ENCODE measurements at regions not wholly inside any gene's neighbourhood (a gene's known extent, or its start where the extent isn't known, plus 50 kb on each side); places are given as distances from the start of the nearest gene placed in this dataset.

DNA sequence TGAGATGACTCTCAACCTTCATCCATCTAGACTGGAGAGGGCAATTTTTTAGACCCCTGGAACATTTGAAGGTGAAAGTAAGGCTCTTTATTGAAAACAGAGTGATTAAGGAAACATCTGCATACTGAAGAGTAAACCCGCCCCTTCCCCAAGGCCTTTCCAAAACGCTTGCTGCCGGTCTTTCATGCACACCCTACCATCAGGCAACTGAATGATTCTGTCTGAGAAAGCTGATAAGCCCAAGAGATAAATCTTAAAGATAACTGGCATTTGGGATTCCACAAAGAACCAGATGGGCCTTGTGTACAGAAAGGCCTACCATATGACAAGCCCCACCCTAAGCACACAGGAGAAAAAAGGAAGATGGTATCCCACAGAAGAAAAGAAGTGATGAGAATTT, 54.4 kb upstream of the PIK3R1 start:
- DNase-seq: no peak

DNA sequence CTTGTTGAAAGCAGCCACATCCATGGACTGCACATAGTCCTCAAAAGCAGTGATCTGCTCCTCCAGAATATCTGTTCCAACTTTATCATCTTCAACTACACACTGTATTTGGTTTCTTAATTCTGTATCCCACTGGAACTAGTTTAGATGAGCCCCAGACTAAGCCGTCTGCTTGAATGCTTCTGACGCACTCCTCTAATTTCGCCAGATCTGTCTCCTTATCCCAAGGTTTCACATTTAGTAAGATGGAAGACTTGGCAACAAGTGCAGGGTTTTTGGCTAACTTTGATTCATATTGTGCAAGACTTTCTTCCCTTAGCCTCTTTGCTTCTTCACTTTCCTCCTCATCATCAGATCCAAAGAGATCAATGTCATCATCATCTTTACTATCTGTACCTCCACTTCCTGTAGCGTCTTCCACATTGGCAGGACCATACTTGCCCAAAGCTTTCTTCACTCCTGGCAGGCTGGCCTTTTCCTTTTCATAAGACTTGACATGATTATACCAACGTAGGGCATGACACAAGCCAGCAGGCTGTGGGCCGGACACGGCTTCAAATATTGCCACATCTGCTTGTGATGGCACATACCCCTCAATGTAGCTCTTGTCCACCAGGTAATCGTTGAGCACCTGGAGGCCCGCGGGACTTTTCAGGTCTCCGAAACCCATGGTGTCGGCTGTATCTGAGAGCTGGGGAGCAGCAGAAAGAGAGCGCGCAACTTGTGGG, 56.2 kb upstream of the PIK3R1 start:
- no peak for DNase-seq

DNA sequence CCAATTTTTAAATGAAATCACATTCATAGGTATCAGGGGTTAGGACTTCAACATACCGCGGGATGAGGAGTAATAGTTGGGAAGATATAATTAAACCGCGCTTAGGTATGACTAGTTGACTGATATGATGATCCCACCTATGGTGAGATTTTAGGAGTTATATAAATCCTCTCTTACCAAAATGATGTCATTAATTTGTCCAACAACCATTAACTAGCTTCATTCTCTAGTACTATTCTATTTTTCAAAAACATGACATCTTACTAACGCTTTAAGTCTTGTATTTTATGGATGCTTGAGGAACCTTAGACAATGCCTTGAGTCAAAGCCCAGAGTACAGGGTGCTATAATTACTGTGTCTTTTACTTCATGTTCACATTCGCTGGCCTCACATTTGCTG, 59.6 kb upstream of the PIK3R1 start:
- no peak for DNase-seq

DNA sequence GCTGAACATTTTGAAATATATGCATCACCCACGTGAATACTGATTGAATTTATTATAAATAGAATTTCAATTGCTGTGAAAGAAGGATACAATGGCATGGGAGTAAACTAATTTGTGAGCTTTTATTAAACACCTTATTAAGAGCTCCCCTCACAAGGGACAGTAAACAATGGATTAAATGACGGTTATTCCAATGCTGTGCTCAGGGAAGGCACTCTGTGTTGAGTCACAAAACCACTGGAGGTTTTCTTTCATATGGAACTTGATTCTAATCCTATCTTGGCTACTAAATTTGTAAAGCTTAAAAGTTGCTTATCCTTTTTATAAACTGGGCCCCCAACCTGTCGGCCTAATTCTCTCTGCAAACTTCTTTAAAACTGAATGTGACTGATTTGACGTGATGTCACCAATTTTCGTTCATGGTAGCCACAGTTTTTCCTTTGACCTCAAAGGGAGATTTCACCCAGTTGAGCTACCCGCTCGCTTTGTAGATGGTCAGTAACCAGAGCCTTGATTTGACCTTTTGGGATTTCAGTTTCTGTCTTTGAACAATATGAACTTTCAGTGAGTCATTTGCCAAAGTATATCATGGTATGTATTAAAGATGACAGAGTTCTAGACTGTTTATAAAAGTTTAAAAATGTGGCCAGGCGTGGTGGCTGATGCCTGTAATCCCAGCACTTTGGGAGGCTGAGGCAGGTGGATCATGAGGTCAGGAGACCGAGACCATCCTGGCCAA, 61.3 kb upstream of the PIK3R1 start:
- no peak for DNase-seq

DNA sequence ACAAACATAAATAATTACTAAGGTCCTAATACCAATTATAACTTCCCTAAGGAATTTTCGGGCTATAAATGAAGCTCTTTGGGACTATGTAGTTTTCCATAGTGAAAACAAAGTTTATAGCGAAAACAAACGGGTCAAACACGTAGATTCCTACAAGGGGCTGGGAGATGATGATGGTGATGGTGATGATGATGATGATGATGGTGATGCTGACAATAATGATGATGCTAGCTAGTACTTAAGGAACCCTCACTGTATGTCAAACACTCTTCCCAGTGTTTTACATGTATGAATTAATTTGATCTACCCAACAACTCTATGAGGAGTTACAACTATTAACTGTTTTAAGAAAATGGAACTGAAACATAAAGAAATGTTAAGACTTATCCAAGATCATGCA, 63.7 kb upstream of the PIK3R1 start:
- no peak for DNase-seq

DNA sequence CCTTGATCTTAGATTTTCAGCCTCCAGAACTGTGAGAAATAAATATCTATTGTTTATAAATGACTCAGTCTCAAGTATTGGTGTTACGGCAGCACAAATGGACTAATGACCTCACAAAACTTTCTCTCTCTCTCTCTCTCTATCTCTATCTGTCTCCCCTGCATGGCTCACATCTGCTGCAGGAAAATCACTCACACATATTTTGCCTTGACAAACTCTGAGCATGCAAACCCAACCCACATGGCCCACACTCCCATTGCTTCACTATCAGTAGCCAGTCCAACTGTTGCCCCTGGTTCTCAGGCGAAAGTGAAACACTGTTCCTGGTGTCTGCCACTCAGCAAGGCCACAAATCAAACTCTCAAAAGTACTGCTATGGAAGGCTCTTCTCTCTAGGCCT, 66.4 kb upstream of the PIK3R1 start:
- no peak for DNase-seq

DNA sequence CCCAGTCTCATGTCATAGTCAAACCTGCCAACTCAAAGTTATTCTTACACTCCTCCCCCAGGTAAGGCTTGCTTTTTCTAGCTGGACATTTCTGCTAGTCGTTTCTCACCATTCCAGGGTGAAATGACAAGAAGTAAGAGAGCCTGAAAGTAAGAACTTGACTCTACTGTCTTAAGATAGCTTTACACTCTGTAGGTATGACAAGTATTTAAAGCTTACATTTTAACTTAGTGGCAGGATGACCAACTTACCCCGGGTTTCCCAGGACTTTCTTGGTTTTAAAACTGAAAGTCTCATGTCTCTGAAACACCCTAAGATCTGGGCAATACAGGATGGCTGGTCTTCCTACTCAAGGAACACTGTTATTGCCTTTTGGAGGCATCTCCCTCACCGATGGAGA, 67.5 kb upstream of the PIK3R1 start:
- DNase-seq: no peak

DNA sequence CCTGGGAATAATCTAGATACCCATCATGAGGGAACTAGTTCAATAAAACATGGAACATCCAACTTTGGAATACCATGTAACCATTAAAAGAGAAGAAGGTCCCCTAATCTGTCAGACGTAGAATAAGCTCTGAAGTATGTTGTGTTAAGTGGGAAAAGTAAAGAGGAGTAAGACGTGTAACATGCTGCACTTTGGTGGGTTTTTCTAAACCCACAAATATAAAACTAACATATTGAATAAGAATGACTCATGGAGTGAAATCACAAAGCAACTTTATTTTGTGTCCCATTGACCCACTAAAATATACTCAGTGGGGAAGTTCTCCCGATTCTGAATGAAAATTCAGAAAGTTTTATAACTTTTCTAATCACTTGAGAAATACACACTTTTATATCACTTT, 67.9 kb upstream of the PIK3R1 start:
- DNase-seq: no peak

DNA sequence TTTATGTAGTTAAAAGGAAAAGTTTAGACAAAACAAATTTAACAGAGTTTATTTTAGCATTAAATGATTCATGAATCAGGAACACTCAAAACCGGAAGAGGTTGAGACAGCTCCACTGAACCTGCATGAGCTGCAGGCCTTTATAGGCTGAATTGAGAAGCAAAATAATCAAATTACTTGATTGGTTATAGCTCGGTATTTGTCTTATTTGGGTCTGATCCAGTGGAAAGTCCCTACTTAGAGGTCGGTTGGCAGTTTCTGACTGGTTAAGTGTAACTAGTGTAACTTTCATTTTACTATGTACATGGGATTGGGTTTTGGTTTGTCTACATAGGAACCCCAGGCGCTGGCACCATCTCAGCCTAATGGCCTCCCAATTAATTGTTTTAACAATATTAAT, 74.1 kb upstream of the PIK3R1 start:
- no peak for DNase-seq

DNA sequence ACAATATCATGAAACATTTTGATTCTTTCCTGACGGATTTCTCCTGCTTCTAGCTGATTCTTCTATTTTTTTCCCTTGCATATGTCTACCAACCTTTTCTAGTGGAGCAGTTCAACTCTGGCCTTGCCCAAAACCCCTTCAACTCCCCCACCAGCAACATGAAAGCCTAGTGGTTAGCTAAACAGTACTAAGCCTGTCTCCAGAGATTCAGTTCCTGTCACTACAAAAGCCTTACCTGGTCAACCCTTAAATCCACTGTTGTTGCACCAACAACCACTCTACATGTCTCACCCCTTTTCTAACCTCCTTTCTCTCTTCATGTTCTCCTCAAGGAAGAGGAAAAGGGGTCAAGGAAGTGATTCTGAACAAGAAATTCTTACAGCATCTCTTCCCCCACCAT, 74.8 kb upstream of the PIK3R1 start:
- DNase-seq: no peak

DNA sequence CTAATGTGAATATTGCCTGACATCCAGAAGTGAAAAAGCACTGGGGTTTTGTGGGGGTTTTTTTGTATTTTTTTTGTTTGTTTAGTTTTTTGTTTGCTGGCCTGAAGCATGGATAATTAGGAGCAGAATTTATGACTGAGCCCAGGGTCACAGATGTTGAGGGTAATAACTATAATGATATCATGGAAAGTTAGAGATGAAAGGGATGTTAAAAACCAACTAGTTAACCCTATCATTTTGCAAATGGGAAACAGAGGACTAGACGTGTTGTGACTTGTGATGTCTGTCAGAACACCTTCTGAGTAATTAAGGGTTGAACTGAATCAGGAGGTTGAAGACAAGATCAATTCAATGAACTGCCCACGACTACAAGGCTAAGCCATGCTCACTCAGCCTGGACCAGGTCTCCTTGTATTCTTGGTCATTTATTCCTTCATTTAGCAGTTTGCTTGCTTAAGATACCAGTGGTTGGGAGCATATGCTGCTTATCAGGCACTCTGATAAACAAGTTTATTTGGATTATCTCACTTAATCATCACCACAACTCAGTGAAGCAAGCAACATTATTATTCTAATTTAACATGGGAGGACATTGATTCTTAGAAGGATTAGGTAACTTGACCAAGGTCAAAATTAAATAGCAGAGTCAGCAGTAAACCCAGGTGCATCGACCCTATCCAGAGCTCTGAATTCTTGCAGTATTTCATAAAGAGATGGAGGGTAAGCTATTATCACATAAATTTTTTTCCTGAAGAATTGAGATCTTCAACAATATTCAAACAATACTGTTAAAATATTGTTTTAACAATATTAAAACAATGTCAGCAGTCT, 75.7 kb upstream of the PIK3R1 start:
- DNase-seq: no peak

DNA sequence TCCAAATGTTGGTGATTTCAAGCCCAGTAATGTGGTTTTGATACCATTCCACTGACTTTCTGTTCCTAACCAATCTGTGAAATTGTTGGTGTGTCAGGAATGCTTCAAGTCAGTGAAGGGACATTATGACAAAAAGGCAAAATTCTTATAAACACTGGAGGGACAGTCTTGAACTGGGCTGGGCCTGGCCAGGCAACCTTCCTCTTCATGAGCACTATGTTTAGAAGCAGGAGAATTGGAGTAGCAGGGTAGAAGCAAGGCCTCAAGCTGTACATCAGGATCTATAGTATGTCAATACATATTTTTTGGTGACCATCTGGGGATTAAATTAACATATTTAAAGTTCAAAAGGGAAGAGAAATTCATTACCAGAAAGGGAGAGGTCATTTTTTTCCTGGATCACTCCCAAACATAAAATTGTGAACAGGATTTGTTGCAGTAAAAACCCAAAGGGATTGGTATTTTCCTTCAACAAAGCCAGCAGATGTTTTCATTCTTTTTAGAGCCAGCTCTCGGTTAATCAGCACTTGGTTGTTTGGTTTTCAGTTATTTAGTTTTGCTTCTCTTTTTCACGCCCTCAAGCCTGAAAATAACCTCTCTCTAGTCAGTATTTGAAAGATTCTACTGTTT, 77.9 kb upstream of the PIK3R1 start:
- DNase-seq: no peak

DNA sequence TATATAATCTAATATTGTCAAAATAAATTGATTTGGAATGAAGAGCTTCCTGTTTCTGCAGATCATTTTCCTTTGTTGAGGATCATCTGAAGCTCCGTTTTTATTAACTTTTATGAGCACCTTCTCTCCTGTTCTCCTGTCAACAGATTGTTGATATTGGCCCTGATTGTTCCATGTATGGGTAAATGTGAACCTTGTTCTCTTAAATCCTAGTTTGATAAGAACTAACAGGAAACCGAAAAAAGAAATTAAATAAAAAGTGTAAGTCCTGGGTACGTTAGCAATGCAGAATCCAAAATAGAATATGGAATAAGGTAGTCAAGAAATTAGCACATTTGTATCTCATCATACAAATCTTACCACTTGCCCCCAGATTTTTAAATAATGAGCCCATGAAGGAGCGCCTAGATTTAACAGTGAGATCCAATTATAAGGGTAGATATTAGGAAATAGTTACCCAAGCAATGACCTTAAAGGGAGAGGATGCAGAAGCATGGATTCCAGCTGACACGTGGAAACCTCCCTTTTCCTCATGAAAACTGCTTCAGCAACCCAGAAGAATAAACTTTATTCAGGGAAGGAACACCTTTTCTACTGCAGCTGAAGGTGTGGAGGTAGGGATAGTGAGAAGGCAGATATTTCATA, 80.8 kb upstream of the PIK3R1 start:
- DNase-seq: no peak

DNA sequence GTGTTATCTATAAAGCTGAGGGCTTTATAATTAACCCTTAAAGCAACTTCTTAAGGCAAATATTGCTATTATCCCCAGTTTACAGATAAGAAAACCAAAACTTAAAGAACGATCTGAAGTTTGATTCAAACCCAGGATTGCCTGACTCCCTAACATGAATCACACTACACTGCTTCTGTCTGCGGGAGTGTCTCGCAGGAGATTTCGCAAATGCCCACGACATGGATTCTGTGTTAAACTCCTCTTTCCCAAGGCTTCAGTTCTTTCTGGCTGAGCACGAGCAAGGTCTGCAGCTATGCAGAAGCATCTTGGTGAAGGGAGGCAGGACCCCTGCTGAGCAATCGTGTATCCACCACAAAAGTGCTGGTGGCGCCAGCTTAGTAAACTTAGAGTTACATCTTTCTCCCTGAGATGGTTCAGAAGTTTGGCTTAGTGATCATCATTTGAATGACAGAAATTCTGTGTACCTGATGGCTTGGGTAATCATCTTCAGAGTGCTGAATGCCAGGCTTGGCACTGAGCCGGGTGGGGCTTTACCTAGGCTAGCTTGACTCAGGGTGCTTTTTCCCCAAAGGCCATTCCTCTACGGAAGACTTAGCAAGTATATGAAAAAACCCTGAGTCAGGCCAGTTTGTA, 81.4 kb upstream of the PIK3R1 start:
- no peak for DNase-seq

DNA sequence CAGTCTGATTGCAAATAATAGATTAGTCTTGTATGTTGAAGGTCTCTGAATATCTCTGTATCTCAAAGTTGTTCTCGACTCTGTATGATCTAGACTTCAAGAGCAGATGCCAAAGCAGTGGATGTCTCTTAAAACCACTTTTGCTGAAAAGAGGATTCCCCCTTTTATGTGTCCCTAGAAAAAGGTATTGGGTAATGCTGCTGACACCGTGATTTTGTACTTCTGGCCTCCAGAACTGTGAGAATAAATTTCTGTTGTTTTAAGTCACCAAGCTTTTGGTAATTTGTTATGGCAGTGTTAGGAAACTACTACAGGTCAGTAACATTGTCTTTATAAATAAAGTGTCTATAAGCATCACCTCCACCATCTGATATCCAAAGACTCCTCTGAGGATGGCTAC, 85.3 kb upstream of the PIK3R1 start:
- DNase-seq: no peak

DNA sequence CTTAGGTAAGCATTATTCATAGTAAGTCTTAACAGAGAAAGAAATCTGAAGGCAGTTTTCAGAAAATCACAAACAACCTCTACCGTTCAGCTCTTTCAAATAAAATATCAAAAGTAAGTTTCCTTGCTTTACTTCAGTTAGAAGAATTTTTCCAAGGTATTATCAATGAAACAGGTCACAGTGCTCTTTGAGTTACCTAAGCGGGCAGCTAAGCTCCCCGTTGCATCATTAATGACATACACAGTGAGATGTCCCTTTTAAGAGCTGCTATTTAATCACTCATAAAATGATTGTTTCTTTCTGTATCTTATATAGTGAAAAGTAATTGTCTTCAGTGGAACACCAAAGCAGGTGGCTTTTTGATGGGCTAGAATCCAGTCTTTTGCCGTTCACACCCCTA, 86.2 kb upstream of the PIK3R1 start:
- no peak for DNase-seq

DNA sequence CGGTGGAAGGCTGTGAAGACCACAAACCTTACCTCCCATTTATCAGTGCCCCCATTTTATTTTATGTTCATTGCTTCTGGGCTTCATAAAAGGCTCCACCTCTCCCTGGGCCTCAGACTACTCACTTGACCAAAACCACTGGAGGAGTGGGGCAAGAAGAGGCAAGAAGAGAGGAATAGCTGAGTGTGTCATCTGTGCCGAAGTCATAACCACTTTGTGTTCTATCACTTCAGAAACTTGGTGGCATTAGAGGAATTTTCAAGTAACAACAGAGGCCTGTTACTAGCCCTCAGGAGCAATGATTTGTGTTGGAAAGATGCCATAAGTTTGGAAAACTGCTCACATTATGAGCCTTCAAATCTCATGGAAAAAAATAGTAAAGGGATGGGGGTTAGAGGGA, 88.7 kb upstream of the PIK3R1 start:
- no peak for DNase-seq

DNA sequence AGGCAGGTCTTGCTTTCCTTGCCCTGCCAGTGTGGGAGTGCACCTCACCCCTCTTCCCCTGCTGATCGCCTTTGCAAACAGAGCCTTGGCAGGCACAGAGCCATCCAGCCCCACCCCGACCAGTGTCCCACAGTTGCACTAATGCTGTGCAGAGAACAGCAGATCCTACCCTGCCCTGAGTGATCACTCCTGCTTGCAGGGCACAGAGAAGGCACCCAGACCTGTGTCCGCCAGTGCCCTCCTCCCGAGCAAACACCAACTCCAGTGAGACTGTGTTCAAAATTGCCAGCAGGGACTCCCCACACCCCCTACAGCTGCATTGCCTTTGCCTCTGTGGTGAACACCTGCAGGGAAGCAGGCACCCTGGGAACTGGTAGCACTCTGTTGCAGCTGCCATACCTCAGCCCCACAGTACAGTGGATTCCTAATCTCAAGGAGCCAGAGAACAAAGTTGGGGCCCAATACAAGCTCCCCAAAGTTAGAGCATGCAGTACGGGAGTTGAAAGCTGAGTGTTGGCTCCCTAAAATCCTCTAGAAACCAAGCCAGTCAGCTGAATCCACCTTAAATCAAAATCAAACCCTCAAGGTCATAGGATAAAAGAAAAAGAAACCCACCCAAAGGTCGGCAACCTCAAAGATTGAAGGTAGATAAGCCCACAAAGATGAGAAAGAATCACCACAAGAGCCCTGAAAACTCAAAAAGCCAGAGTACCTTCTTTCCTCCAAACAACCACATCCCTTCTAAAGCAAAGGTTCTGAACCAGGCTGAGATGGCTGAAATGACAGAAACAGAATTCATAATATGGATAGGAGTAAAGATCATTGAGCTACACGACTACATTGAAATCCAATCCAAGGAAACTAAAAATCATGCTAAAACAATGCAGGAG, 92.9 kb upstream of the PIK3R1 start:
- no peak for DNase-seq

DNA sequence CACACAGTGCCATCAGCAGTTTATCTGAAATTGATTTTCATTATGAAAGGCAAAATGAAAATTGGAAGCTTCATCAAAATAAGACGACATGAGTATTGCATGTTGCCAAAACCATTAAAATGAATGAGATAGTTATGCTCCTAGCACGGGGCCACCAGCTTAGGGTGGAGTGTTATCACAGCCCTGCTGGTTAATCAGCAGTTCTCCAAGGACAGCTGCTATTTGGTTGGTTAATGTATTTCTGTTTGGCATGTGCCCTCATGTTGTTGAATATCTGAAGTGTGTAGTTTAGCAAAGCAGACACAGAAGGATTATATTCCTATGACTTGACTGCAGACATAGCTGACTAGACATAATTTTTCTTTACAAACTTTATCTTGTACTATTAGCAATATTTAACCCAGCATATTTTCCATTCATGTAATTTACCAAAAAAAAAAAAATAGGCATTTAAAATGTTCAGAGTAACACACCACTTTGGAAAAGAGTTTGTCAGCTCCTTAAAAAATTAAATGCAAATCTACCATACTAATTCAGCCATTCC, 98.6 kb upstream of the PIK3R1 start:
- DNase-seq: no peak

DNA sequence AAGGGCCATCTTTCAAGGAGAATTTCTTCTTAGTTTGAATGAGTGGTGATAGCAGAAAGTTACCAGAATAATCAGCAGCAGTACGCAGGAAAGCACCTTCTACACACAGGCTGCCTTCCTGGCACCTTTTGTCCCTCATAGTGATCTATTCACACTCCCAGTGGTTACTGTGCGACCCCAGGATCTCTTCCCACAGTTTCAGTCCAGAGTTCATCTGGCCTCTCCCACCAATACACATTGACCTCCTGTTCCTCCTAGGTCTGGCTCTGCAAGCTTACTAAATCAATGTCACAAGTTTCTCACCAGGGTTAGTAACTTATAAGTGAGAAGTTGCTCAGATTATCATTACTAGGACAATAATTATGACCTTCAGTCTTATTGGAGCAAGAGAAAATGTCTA, 99.1 kb upstream of the PIK3R1 start:
- no peak for DNase-seq

DNA sequence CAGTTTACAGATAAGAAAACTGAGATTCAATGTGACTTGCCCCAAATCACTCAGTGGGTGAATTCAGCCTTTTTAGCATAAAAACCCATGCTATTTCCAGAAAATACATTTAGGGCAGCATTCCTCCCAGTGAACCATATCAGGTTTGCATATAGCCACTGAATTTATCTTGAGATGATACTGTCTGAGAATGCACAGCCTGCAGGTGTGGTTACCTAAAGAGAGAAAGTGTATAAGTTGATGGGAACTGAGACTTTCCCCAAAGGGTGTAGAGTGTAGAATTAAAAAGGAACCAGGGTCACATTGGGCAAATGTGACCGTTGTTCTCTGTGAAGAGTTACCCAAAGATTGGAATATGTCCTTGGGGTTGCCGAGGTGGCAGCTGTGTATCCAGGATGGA, 100.0 kb upstream of the PIK3R1 start:
- no peak for DNase-seq

Data from 8988T (cell line).